ENCODE measurements at regions not wholly inside any gene's neighbourhood (a gene's known extent, or its start where the extent isn't known, plus 50 kb on each side); places are given as distances from the start of the nearest gene placed in this dataset.
"Not testable (repeated sequence)": the region's sequence is repeated elsewhere in the genome, so short reads cannot be mapped to it uniquely, and the experiment has no call there.

DNA sequence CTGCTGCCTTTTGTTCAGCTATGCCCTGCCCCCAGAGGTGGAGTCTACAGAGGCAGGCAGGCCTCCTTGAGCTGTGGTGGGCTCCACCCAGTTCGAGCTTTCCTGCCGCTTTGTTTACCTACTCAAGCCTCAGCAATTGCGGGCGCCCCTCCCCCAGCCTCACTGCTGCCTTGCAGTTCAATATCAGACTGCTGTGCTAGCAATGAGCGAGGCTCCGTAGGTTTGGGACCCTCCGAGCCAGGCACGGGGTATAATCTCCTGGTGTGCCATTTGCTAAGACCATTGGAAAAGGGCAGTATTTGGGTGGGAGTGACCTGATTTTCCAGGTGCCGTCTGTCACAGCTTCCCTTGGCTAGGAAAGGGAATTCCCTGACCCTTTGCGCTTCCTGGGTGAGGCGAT is 51.9 kb downstream of the DIPK2A start:
- DNase-seq (ENCODE audit: extremely low read depth in 1 of 11, low read depth in 9 of 11, low spot score in 4 of 11), result not testable (repeated sequence)

DNA sequence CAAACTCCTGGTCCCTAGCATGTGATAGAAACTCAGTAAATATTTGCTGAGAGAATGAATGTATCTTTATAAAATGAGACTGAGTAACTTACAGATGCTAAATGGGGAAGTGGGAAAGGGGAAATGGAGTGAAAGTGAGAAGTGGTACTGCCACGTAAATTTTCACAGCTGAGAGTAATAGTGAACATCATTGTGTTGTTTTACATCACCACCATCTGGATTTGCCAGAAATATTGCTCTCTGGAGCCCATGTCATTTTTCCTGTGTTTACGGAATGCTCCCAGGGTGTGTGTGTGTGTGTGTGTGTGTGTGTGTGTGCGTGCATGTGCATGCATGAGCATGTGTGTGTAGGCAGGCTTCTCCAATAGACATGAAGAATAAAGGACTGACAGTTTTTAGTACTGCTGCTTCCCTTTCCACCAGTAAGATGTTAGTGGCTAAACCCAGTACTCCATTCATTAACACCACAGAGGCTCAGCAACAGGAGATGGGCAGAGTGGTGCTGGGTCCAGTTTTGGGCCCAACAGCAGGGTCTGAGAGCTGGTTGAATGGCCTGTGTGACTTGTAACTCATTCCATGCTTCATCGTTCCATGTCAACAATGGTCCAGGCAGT is 57.3 kb downstream of the DIPK2A start:
- no peak for DNase-seq (ENCODE audit: extremely low read depth in 1 of 11, low read depth in 9 of 11, low spot score in 4 of 11)

DNA sequence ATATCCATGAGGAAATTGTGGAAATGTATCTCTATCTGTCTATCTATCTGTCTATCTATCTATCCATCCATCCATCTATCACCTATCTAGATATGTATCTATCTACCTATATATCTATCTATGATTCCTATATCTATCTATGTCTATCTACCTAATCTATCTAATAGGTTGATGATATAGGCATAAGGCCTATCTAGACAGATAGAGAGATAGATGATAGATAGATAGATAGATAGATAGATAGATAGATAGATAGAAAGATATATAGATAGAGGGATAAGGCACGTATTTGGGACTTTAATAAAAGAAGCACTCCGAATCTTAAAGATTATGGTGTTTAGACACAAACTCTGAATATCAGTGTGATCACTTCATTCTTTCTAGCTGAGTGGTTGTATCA is 58.1 kb downstream of the DIPK2A start:
- no peak for DNase-seq (ENCODE audit: extremely low read depth in 1 of 11, low read depth in 9 of 11, low spot score in 4 of 11)

DNA sequence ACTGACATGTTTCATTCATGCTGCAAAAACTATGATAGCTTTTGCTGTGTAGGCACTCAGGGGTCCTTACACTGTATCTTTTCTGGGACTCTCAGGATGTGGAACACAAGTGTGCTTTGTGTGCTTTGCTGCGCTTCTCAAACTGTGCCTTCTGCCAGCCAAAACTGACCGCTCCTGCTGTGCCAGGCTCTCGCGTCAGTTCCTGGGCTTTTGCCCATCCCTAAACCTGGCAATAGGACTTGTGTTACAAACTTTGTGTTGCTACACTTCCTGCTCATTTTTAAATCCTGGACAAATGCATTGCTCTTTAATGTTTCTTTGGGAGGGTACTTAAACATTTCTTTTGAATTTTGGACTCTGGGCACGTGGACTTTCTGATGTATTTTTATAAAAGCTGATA is 60.3 kb downstream of the DIPK2A start:
- no peak for DNase-seq (ENCODE audit: extremely low read depth in 1 of 11, low read depth in 9 of 11, low spot score in 4 of 11)

DNA sequence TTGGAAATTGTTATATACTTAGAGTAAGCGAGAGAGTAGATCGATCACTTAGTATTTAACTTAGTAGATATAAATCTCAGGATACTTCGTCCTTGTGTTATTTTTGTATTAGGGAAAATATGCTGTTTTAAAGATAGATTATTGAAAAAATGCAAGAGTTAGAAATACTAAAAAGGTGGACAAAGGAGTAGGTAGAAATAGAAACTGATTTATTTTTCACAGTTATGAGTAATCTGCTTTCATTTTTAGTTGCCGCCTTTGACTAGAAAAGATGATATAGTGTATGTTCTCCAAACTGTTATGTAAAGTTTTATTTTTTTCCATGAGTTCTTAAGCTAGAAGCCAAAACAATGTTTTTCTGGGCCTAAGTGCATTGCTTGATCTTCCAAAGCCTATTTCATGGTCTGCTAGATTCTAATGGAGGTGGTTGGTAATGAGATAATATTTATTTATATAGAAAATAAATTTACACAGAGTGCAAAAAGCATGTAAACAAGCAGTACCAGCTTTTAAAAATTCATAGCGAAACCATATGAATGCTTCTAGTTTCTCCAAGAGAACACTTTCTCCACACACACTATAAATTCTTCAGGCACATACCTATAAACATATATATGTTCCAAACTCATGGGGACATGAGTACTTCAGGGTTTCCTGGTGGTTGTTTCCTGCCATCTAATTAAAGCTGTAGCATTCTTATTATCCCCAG is 61.1 kb downstream of the DIPK2A start:
- DNase-seq (ENCODE audit: extremely low read depth in 1 of 11, low read depth in 9 of 11, low spot score in 4 of 11), result no peak

DNA sequence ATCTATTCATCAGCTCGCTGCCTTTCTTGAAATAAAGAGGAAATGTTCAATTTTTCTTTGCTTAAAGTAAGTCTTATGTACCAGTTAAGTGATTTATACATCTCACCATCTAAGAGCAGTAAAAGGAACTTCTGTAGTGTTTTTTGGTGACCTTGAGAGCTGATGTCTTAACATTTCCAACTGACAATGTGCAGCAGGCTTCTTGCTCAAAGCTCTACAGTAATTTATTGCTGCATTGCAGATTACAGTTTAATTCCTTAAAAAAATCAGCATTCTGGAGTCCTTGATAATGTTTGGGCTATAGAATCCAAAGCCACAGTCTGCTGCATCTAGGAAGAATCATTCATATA is 61.6 kb downstream of the DIPK2A start:
- DNase-seq (ENCODE audit: extremely low read depth in 1 of 11, low read depth in 9 of 11, low spot score in 4 of 11), result peak in 6 of 11 donors; percentile 2 to 13 (median 10)

DNA sequence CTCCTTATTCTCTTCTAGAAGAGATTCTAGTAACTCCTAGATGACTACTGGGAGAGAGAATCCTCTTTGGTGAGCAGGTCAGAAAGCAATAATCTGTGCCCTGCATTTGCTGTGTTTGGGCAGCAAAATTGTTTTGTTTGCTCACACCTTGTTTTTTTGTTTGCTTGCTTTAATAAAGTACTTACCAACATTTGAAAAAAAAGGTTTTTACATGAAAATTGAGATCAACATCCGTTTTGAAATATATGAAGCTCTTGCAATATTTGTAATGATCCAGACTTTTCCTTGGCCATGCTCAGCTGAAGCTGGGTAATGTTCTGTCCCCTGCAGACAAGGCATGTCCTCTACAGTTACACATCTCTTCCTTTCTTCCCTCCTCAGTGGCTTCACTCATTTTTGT is 62.2 kb downstream of the DIPK2A start:
- no peak for DNase-seq (ENCODE audit: extremely low read depth in 1 of 11, low read depth in 9 of 11, low spot score in 4 of 11)

DNA sequence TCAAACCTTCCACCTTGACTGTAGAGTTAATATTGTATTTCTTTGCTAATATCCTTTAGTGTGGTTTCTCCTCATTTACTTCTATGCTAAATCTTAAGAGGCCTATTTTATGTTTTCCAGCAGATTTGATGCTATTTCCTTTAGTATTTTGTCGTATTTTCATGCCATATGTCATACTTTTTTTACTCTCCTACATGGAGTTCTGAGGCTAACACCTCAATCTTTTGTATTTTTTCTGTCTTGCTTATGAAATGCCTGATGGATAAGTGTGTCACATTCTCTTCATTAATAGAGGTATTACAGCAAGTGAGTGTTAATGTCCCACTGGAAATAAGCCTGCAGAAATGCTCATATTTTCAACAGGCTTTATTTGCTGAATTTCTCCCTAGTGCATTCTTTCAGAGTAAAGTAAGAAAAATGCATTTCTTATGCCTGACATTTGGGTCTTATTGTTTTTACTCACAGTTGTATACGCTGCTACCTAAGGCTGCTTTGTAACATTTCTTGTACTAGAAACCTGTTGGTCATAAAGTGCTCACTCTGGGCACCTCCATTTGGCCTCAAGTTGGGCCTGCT is 63.2 kb downstream of the DIPK2A start:
- DNase-seq (ENCODE audit: extremely low read depth in 1 of 11, low read depth in 9 of 11, low spot score in 4 of 11), result no peak

DNA sequence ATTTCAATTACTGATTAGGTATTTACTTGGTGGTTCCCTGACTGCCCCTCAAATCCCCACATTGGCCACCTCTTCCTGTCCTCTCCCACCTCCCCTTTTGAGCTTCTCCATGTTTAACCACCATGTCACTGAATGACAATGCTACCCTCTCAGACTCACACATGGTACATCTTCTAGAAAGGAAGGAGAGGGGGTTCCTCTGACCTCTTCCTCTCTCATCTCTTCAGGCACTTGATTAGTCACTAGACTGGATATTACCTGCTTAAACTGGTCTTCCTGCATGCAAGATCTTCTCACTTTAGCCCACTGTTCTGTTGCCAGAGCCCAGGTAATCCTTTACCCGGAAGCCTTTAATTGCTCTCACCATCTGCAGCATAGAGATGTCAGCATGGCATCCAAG is 64.9 kb downstream of the DIPK2A start:
- no peak for DNase-seq (ENCODE audit: extremely low read depth in 1 of 11, low read depth in 9 of 11, low spot score in 4 of 11)

DNA sequence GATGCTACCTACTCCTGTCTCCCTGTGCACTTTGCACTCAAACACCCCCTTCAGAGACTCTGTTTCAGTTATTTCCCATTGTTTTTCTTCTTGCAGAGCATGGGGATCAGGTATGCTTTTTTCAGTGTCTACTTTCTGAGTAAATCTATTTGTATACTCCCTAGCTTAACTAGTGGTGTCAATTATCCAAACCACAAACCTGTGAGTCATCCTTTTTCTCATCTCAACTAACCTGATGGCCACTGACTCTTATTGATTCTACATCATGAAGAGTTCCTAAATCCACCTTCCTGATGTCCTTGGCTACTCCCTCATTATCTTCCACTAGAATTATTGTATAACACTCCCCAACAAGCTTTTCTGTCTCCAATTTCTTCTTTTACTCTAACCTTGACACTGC is 68.0 kb downstream of the DIPK2A start:
- DNase-seq (ENCODE audit: extremely low read depth in 1 of 11, low read depth in 9 of 11, low spot score in 4 of 11), result no peak

DNA sequence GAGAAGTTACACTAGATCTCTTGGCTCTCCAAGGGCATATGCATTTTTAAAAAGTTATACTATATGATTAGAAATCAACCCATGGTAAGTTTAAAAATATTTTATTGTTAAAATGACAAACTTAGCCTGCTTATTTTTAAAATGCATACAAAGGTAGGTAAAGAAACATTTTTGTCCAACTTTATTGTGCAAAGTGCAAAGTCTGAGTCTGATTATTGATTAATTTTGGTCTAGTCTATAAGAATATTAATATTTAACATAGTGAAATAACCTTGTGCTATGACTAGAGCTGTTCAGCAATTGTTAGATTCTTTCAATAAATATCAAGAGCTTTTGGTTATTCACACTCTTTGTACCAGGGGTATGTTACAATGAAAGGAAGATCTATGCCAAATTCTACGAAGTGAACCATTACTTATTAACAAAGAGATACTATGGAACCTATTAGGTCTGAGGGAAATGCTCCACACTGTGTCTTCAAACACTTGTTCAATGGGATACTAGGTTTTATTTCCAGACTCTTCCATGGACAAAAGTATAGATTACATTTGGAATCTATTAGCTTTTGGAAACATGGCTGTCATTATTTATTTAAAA is 70.4 kb downstream of the DIPK2A start:
- DNase-seq (ENCODE audit: extremely low read depth in 1 of 11, low read depth in 9 of 11, low spot score in 4 of 11), result no peak

DNA sequence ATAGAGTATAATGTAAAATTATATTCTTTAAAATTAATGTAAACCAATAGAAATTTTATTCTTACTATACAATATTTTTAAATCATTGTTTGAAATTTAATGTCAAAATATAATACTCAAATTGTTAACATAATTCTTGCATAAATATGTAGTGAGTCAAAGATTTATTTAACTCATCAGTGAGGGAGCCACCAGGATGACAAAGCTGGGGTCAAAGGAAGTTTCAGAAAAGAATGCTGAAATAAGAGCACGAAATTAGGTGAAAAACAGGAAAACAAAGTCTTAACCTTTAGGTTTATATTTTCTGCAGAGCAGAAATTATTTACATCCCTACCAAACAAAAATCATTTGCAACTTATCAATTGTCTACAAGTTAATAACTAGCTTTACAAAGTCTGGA is 74.1 kb downstream of the DIPK2A start:
- no peak for DNase-seq (ENCODE audit: extremely low read depth in 1 of 11, low read depth in 9 of 11, low spot score in 4 of 11)

DNA sequence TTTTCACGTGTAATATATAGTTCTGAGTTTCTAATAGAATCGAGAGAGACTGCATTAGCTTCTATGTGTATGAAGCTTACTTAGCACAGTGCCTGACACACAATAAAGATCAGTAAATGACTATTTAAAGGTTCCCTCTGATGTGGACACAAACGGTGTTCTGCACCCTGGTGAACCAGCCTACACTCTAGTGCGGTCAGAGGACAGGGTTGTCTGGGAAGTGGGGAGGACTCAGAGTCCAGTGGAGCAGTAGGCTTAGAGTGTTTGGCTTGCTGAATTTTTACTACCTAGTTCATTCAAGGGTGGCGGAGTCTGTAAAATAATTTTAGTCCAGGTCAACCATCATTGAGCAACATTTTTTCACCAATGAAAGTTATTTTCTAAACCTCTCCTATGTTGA is 77.8 kb downstream of the DIPK2A start:
- no peak for DNase-seq (ENCODE audit: extremely low read depth in 1 of 11, low read depth in 9 of 11, low spot score in 4 of 11)

DNA sequence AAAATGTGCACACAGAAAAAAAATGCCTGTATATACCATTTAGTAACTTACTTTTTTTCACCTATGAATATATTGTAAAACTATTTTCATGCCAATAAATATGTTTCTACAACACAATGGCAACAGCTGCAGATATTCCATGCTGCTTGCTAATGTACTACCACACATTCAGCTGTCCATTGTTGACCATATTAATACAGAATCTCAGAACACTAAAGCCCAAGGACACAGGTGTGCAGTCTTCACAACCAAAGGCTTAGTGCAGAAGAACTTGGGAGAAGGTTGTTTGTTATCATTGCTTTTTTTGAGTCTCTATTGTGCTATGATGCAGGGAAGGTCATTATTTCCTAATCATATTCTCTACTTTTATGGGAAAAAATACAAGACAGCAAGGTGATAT is 79.6 kb downstream of the DIPK2A start:
- no peak for DNase-seq (ENCODE audit: extremely low read depth in 1 of 11, low read depth in 9 of 11, low spot score in 4 of 11)

DNA sequence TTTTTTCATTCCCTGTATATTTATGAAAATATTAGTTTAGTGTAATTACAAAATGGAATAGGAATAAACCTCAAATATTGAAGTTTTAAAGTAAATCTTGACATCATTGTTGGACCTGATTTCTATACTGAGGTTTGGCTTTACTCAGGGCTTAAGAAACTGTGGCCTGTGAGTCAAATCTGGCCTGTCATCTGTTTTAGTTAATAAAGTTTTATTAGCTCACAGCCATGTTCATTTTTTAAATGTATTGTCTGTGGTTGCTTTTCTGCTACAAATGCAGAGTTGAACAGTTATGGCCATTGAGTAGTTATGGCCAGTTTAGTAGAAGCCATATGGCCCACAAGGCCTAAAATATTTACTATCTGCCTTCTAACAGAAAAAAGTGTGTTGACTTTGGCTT is 80.7 kb downstream of the DIPK2A start:
- DNase-seq (ENCODE audit: extremely low read depth in 1 of 11, low read depth in 9 of 11, low spot score in 4 of 11), result no peak

DNA sequence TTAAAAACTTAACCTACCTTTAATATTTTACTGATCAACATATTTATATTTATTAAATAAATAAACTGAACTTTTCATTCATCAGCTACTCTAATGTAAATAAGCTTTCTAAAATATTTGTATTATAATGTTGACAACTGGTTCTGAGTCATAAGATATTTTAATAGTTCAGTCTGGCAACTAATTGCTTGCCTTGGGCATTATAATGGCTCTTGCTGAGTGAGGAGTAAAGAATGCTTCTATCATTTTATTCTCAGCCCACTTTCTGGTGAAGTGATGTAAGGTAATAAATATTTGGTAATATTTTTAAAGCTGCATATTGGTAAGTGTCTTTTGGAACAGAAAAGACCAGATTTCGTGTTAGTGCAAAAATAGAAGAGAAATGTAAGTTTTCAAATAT is 81.5 kb downstream of the DIPK2A start:
- no peak for DNase-seq (ENCODE audit: extremely low read depth in 1 of 11, low read depth in 9 of 11, low spot score in 4 of 11)

DNA sequence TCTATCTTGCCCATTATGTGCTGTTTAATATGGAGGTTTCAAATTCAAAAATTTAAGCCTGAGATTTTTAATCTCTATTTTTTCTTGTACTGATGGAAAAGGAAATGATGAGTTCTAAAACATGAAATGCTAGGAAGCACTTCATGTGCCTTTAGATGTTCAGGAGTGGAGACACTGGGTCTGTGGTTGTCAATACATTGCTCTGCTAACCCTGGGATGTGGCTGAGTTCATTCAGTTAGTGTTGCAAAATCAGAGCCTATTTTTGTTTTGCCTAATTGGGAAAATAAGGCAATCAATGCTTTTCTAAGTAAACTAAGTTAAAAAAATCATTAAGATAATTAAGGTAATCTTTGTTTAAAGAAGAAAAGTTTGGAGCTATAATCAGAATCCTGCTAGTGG is 83.1 kb downstream of the DIPK2A start:
- DNase-seq (ENCODE audit: extremely low read depth in 1 of 11, low read depth in 9 of 11, low spot score in 4 of 11), result no peak

DNA sequence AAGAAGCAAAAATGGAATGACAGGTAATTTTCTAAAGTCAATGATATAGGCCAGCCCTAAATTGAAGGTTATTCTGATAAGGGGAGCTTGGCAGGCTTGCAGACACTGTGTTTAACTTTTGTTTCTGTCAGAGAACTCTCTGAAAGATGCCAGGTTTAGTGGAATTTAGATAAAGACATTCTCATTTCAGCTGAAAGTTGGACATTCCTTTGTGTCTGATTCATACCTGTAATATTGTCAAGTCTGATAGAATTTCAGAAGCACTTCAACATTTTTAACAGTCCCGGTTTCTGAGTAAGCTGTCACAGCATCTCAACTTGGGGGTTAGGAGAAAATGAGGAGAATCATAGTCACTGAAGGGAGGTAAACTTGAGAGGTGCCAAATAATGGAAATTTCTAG is 84.0 kb downstream of the DIPK2A start:
- DNase-seq (ENCODE audit: extremely low read depth in 1 of 11, low read depth in 9 of 11, low spot score in 4 of 11), result no peak

DNA sequence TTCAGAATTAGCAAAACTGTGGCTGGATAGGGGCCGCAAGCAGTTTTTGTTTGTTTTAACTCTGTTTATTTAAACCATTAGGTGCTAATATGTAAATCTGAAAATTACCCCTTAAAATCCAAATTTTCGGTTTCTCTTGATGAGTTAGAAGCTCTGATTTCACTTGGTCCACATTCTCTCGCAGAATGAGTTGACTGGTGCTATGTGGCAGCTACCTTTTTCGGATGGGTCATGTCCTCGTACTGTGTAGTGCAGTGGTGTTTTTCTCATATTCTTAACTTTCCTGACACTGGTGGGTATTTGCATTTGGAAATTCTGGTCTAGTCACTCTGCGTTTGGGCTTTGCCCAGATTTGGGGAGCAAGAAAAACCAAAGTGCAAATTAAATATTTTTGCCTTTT is 87.1 kb downstream of the DIPK2A start:
- DNase-seq (ENCODE audit: extremely low read depth in 1 of 11, low read depth in 9 of 11, low spot score in 4 of 11), result no peak

DNA sequence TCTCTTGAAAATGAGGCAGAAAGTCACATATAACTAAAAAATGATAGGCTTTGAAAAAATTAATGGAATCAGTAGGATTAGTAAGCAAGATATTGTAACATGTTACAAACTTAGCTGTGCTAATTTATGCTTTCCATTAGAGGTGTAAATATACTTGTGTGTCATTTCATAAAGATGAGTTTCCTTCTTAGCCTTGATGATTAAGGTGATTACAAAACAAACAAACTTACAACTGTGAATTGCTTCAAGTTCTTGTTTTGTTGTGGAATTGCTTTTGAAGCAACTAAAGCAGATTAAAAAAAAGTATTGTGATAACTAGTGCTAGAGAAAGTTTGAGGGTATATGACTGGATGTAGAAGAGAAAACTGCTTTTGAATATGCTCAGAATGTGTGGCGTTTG is 87.9 kb downstream of the DIPK2A start:
- no peak for DNase-seq (ENCODE audit: extremely low read depth in 1 of 11, low read depth in 9 of 11, low spot score in 4 of 11)

DNA sequence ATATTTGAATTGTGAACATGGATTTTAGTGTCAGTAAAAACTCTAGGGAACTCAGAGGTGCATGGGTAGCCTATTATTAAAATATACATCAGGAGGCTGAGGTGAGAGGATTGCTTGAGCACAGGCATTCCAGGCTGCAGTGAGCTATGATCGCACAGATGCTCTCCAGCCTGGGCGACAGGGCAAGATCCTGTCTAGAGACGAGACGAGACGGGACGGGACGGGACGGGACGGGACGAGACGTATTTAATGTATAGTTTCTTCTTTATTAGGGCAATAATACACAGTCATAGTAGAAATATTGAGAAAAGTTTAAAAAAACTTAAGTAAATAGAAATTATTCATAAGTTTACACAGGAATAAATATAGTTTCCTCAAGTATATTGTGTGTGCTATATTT is 89.3 kb downstream of the DIPK2A start:
- DNase-seq (ENCODE audit: extremely low read depth in 1 of 11, low read depth in 9 of 11, low spot score in 4 of 11), result no peak

All from renal cortex interstitium (tissue), 11 donors.